ENCODE measurements at regions not wholly inside any gene's neighbourhood (a gene's known extent, or its start where the extent isn't known, plus 50 kb on each side); places are given as distances from the start of the nearest gene placed in this dataset.

GRCh38 chr4:138908134-138908533 lies 107.4 kb upstream of the NOCT start:
- FAIRE-seq = no peak
- H3K36me3 ChIP-seq (ENCODE audit: control insufficient read depth in 2 of 2, extremely low read depth in 1 of 2, insufficient read depth in 2 of 2, low read length in 2 of 2) = no peaks in the 10 kb centered on the region
- dilution Hi-C loops (cut with MboI; ENCODE audit: extremely low pct_ligation_motif_present, low sequenced_read_pairs) = no loop called here

GRCh38 chr4:138907174-138907573 lies 108.4 kb upstream of the NOCT start:
- Histone ChIP-seq H3K9ac (ENCODE audit: control insufficient read depth, extremely low read depth, insufficient read depth, low read length) (no peak overlapping the region), H4K20me1 (ENCODE audit: control insufficient read depth, extremely low read depth, insufficient read depth, low read length) (no peaks in the 10 kb centered on the region), H3K9me1 (ENCODE audit: control insufficient read depth, extremely low read depth, insufficient read depth, low read length) (no peaks in the 10 kb centered on the region), H3K27me3 (ENCODE audit: control insufficient read depth, extremely low read depth, insufficient read depth, low read length) (no peaks in the 10 kb centered on the region), H3K36me3 (ENCODE audit: control insufficient read depth in 2 of 2, extremely low read depth in 1 of 2, insufficient read depth in 2 of 2, low read length in 2 of 2) (no peaks in the 10 kb centered on the region), H3K27ac (ENCODE audit: control insufficient read depth, insufficient read depth, low read length) (no peak overlapping the region), H2AFZ (ENCODE audit: control insufficient read depth, low read length) (no peak overlapping the region), H3K79me2 (ENCODE audit: control insufficient read depth, insufficient read depth, low read length) (no peaks in the 10 kb centered on the region), H3K4me3 (ENCODE audit: control insufficient read depth in 2 of 3, extremely low read depth in 1 of 3, insufficient read depth in 2 of 3, low read depth in 1 of 3, low read length in 3 of 3) (no peak overlapping the region), H3K9me3 (ENCODE audit: control insufficient read depth, low read depth, low read length) (no peaks in the 10 kb centered on the region), H3K4me1 (ENCODE audit: control insufficient read depth, extremely low read depth, insufficient read depth, low read length) (peaks cover 15% of the 10 kb centered on the region), H3K4me2 (ENCODE audit: control insufficient read depth, extremely low read depth, insufficient read depth, low read depth, low read length) (no peak overlapping the region)
- FAIRE-seq (no peak), DNase-seq (ENCODE audit: low read depth, low spot score) (no peak)
- dilution Hi-C loops (cut with MboI; ENCODE audit: extremely low pct_ligation_motif_present, low sequenced_read_pairs) = no loop called here
- TF ChIP-seq CTCF (optimal IDR thresholded peaks at IDR 0.05 in 1 of 3, IDR thresholded peaks at IDR 0.05 in 1 of 3, conservative IDR thresholded peaks at IDR 0.05 in 1 of 3; ENCODE audit: extremely low read depth in 1 of 3, insufficient read depth in 2 of 3, low read length in 3 of 3) (no peak), EZH2 (IDR thresholded peaks at IDR 0.05; ENCODE audit: low read length) (no peak)

More at GRCh38 chr4:138908134-138908533, 107.4 kb upstream of the NOCT start:
- Histone ChIP-seq H3K9me3 (ENCODE audit: control insufficient read depth, low read depth, low read length) (no peaks in the 10 kb centered on the region), H4K20me1 (ENCODE audit: control insufficient read depth, extremely low read depth, insufficient read depth, low read length) (no peaks in the 10 kb centered on the region), H3K4me1 (ENCODE audit: control insufficient read depth, extremely low read depth, insufficient read depth, low read length) (peaks cover 15% of the 10 kb centered on the region), H3K9ac (ENCODE audit: control insufficient read depth, extremely low read depth, insufficient read depth, low read length) (no peak overlapping the region), H3K27ac (ENCODE audit: control insufficient read depth, insufficient read depth, low read length) (no peak overlapping the region), H3K79me2 (ENCODE audit: control insufficient read depth, insufficient read depth, low read length) (no peaks in the 10 kb centered on the region), H3K4me2 (ENCODE audit: control insufficient read depth, extremely low read depth, insufficient read depth, low read depth, low read length) (no peak overlapping the region), H3K9me1 (ENCODE audit: control insufficient read depth, extremely low read depth, insufficient read depth, low read length) (no peaks in the 10 kb centered on the region), H3K27me3 (ENCODE audit: control insufficient read depth, extremely low read depth, insufficient read depth, low read length) (no peaks in the 10 kb centered on the region), H2AFZ (ENCODE audit: control insufficient read depth, low read length) (no peak overlapping the region), H3K4me3 (ENCODE audit: control insufficient read depth in 2 of 3, extremely low read depth in 1 of 3, insufficient read depth in 2 of 3, low read depth in 1 of 3, low read length in 3 of 3) (no peak overlapping the region)
- no peak for TF ChIP-seq EZH2 (IDR thresholded peaks at IDR 0.05; ENCODE audit: low read length)
- TF ChIP-seq CTCF (optimal IDR thresholded peaks at IDR 0.05 in 1 of 3, IDR thresholded peaks at IDR 0.05 in 1 of 3, conservative IDR thresholded peaks at IDR 0.05 in 1 of 3; ENCODE audit: extremely low read depth in 1 of 3, insufficient read depth in 2 of 3, low read length in 3 of 3) = no peak
- DNase-seq (ENCODE audit: low read depth, low spot score) = no peak
